Pons (tissue), 1 donor: ENCODE measurements at regions not wholly inside any gene's neighbourhood (a gene's known extent, or its start where the extent isn't known, plus 50 kb on each side); places are given as distances from the start of the nearest gene placed in this dataset.

Experiments used
- DNase-seq: peaks from one replicate; pipeline ENCODE4 v3.0.0-alpha.2; 2016; ENCODE audit warnings: low spot score

DNA sequence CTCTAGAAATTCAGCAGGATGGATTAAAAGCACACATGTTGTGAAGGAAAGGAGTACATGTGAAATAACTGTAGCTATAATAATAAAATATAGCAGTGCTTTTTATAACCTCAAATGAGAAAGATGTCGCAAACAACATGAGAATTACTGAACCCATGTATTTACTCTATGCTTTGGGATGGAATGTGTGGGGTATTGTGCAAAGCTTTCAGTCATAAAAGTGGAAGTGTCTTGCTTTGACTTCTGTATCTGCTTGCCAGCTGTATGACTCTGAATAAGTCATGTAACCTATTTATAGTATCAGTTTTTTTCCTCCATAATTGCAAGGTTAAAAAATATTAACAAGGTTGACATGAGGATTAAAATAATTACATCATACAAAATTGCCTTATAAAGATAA lies 519.3 kb upstream of the CADM2 start:
- DNase-seq = no peak

GRCh38 chr3:84440291-84440690 lies 518.5 kb upstream of the CADM2 start:
- DNase-seq = no peak

- DNase-seq = no peak
Observed at GRCh38 chr3:84442533-84442932, 516.3 kb upstream of the CADM2 start.

GRCh38 chr3:84444726-84445521 lies 513.9 kb upstream of the CADM2 start:
- no peak for DNase-seq

DNA sequence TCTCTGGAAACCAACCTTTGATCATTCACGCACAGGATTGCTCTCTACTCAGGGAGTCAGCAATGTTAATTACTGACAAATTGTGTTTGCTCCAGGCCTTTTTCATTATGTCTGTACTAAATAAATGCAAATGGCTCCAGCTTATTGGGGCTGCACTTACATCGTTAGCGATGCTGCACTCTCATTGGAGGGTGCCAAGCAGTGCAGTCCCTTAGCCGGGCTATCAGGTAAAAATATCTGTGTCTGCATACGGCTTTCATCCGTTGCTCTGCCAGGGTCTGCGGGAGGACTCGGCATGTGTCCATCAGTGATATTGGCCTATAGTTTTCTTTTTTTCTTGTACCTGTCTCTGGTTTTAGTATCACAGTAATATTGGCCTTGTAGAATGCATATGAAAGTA lies 471.5 kb upstream of the CADM2 start:
- DNase-seq = no peak

DNA sequence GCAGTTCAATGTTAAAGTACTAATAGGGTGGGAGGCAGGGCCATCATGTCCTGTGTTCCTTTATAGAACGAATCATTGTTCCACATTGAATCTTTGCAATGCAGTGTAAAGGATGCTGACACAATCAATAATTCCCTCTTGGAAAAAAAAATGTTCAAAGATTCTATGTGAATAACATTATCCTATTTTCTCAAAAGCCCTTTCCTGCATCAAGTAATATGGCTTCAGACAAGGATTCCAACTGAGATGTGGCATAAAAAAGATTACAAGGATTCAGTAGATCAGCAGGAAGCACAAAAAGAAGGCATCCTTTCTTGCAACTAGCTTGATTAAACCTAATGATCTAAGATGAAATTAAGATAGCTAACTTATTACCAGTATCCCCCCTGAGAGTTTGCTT lies 454.0 kb upstream of the CADM2 start:
- no peak for DNase-seq

DNA sequence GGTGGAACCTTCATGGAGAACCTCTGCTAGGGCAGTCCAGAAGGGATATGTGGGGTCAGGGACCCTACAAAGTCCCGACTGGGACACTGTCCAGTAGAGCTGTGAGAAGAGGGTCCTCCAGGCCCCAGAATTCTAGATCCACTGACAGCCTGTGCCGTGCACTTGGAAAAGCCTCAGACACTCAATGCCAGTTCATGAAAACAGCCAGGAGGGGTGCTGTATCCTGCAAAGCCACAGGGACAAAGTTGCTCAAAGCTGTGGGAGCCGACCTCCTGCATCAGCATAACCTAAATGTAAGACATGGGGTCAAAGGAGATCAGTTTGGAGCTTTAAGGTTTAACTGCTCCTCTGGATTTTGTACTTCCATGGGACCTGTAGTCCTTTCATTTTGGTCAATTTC lies 448.8 kb upstream of the CADM2 start:
- no peak for DNase-seq

GRCh38 chr3:84522893-84523292 lies 435.9 kb upstream of the CADM2 start:
- DNase-seq = no peak

DNA sequence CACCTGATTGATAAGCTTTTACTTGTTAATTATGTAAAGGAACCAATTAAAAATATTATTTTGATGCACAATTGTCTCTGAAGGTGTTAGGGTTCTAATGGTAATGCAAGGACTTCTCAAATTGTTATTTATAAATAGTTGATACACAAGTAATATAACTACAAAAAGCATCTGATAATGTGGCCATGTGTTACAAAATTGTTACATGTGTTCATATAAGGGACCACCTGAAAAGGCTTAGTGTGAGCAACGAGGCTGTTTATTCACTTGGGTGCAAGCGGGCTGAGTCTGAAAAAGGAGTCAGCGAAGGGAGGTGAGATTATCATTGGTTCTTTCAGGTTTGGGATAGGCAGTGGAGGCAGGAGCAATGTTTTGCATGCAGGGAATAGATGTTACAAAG lies 421.9 kb upstream of the CADM2 start:
- no peak for DNase-seq

- DNase-seq = no peak
Observed at GRCh38 chr3:84538597-84538996, 420.2 kb upstream of the CADM2 start.

GRCh38 chr3:84547207-84547606 lies 411.6 kb upstream of the CADM2 start:
- no peak for DNase-seq

GRCh38 chr3:84547971-84548970 lies 410.5 kb upstream of the CADM2 start:
- DNase-seq = peak; percentile 69

- DNase-seq = no peak
Observed at GRCh38 chr3:84555629-84556028, 403.2 kb upstream of the CADM2 start.

- DNase-seq = no peak
Observed at GRCh38 chr3:84566256-84566655, 392.5 kb upstream of the CADM2 start.

- no peak for DNase-seq
Observed at GRCh38 chr3:84567796-84568195, 391.0 kb upstream of the CADM2 start.

DNA sequence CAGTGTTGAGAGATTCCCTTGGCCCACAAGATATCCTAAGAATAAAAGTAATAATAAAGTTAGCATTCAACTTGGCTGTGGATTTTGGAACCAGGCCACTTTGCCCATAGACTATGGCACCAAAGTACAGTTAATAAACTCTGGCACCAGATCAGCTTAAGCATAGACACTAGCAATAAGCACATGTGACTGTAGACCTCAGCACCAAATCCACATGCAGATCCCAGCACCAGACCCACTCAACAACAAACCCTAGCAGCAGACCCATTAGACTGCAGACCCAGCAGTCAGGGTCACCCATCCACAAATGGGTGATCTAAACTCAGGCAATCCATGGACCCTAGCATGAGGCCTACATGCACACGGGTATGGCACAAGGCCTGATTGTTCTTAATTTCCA lies 384.8 kb upstream of the CADM2 start:
- no peak for DNase-seq

DNA sequence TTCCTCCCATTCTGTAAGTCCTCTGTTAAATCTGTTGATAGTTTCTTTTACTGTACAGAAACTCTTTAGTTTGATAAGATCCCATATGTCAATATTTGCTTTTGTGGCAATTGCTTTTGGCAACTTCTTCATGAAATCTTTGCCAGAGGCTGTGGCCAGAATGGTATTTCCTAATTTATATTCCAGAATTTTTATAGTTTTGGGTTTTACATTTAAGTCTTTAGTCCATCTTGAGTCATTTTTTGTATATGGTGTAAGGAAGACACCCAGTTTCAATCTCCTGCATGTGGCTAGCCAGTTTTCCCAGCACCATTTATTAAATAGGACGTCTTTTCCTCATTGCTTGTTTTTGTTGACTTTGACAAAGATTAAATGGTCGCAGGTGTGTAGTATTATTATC lies 372.4 kb upstream of the CADM2 start:
- DNase-seq = no peak

DNA sequence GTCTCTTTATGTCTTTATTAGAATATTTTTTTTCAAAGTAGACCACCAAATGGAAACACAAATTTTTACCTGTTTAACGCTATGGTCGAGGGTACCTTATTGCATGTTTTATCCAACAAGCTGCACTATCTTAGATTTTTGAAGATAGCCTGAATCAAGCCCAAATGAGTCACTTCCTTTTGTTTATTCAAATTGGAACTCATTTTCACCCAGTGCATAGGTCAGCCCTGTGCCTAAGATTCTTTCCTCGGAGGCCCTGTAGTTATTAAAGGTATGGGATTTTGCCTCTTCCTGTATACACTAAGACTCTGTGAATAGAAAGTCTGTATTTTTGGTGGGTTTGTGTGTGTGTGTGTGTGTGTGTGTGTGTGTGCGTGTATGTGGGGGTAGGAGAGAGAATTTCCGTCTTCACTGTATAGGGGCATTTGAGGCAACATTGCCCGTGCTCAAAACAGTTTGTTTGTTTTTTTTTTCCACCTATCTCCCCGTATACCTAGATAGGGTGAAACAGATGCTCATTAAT lies 358.0 kb upstream of the CADM2 start:
- no peak for DNase-seq

DNA sequence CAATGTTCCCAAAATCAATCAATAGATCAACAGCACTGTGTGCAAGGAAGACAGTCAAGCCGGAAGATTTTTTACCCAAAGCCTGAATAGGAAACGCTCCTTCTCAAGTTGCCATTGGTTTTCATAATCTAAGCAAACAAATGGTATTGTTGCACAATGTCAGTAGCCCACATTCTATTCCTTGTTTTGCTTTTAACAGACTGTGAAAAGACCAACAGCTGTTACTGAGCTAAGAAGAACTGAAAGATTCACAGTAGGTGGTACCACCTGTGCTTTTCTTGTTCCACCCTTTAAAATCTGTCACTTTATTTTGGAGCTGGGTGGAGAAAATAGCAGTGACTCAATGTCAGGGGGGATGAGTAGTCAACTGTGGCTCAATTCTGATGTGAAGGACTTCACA lies 357.5 kb upstream of the CADM2 start:
- no peak for DNase-seq

- DNase-seq = no peak
Observed at GRCh38 chr3:84621823-84622222, 337.0 kb upstream of the CADM2 start.

DNA sequence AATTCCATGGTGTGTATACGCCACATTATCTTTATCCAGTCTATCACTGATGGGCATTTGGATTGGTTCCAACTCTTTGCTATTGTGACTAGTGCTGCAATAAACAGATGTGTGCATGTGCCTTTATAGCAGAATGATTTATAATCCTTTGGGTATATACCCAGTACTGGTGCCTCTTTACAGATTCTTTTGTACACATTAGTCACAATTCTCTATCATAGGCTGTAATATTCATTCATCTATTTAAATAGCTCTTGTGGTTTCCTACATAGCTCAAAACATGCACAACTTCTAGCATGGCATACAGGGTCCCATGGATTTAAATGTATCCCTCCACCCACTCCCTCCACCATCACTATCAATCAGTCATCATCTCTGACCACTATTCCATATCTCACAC lies 324.1 kb upstream of the CADM2 start:
- no peak for DNase-seq

DNA sequence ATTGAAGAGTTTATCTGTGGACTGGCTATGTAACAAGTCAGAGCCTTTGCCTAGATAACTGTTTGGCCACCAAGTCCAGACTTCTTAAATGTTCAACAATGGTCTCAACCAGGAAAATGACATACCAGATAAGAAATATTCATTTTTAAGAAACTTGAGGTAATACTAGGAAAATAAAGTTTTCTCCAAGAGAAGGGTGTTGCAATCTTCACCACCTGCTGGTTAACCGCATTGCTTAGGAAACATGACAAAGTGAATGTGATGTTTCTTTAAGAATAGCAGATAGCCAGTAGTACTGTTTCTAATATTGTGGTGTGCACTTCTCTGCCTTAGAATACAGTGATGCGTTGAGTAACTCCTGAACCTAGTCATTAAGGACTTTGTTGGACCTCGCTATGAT lies 321.5 kb upstream of the CADM2 start:
- no peak for DNase-seq

GRCh38 chr3:84666468-84666867 lies 292.3 kb upstream of the CADM2 start:
- no peak for DNase-seq
